ENCODE measurements at regions not wholly inside any gene's neighbourhood (a gene's known extent, or its start where the extent isn't known, plus 50 kb on each side); places are given as distances from the start of the nearest gene placed in this dataset.

DNA sequence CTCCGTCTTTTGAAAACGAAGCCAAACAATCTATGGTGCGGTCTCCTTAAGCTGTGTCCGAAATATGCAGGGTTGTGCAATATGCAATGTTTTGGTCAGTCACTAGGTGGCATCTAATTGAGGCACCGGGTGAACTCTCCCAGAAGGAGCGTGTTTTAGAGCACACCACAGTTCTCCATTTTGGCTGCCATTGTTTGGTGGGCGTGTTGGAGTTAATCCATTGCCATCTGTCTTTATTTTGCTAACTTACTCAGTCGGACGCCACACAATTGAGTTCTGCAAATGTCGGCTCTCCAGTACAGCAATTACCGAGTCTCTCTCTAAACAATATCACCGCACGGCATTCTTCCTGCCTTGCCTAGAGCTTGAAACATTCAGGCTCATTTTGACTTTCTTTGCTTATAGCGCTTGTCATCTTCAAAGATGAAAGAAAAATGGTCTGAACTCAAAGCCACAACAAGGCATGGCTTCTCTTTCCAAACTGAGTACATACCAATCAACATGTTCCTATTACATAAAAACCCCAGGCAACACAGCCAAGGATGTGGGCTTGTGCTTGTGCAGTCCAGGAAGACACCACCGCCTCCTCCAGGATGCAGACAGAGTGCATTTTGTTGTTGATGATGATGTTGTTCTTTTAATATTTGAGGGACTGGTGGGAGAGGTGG lies 182.0 kb upstream of the SERP2 start:
- peak; percentile 38 for DNase-seq

GRCh38 chr13:44193731-44194130 lies 179.9 kb upstream of the SERP2 start:
- no peak for DNase-seq

DNA sequence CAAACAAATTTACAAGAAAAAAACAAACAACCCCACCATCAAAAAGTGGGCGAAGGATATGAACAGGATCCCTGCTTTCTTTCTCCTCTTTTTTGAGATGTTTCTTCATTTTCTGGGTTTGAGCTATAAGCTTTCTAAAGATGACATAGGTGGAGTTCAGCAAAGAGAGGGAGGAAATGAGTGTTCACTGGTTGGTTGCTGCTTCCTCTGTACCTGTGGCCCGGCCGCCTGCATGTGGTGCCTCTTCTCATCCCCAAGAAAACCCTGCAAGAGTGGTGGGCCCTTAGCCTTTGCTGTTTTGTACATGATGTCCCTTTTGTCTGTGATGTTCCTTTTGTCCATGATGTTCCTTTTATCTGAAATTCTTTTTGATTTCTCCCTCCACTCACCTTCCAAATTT lies 178.4 kb upstream of the SERP2 start:
- DNase-seq = no peak

- no peak for DNase-seq
Measured at GRCh38 chr13:44196196-44196751, 177.3 kb upstream of the SERP2 start.

DNA sequence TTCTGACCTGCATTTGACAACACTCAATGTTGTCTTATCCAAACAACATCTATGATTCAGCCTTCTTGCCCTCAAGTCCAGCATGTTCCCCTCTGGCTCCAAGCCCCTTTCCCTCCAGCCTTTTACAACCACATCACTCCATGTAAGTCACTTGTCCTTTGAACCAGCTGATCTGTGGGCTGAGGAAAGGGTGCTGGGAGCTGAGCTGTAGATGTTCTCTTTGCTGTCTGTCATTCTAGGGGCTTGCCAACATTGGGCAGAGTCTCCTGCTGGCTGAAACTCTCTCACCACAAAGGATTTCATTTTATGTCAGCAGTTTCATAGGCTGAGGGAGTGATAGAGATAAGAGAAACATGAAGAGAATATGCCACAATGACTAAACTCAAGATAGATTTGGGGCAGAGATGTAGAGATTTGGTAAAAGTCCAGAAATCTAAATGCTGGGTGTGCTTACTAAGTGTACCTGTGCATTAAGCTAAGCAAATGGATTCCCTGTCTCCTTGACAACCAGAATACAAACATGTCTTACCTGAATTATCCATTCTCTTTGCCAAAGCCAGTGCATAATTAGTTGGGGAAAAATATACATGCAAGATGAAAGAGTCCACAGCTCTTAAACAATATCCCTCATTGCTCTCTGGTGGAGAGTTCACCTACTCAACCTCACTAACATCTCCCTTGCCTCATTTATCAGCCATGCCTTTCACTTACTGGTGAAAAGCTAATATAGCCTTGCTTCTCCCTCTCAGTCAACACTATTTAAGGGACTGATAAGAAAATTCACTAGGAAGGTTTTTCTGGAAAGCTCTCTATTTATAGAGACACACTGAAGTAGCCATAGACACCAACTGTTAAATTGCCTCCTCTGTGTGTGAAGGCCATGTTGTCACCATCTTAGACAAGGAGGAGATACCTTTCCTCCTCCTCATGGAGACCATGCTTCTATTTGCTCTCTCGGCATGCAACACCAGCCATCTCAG lies 175.5 kb upstream of the SERP2 start:
- no peak for DNase-seq

DNA sequence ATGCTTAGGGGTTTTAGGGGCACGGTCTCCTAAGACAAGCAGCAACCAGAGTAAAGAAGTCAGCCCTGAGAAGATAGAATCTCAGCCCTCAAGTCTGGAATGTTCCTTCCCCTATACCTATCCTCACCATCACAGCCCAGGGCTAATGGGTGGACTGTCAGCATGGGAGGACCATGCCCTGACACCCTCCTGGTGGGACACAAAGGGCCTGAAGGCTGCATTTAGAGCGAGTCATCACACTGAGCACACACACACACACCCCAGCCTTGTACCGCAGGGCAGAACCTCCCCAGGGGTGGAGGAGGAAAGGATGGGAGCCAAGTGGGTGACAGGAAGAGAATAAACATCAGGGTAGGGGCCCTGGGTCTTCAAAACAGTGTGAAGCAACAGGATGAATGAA lies 174.8 kb upstream of the SERP2 start:
- no peak for DNase-seq

GRCh38 chr13:44199627-44200207 lies 173.9 kb upstream of the SERP2 start:
- no peak for DNase-seq

GRCh38 chr13:44206434-44206833 lies 167.2 kb upstream of the SERP2 start:
- DNase-seq = no peak

DNA sequence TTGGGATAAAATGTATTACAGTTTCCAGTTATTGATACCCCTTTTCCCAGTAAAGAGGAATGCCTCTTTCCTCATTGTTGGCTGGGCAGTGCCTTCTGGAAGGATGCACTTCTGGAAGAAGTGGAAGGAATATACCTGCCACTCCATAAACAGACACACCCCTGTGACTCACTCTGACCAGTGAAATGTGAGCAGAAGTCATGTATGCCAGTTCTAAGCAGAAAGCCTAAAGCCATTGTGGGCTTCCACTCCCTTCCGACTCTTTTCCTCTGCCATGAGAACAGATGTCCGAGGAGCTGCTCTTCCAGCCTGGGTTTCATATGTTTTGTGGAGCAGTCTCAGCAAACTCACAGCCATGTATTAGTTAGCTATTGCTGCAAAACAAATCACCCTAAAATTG lies 166.1 kb upstream of the SERP2 start:
- DNase-seq = no peak

DNA sequence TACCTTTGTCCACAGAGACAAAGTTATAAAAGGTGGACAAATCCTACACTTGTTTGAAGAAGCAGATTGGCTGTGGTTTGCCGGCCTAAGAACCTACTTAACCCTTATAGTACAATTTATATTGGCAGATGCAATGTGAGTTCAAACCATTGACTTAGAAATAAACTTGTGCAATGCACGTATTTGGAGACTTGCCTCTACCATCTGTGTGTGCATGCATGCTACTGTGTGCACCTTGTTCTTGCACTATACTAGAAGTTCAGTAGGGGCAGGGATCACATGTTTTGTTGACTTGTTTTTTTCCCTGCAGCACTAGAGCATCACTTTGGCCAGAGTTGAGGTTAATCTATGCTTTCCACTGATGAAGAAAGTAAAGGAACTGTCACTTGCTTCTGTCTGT lies 163.1 kb upstream of the SERP2 start:
- DNase-seq = no peak

- no peak for DNase-seq
Measured at GRCh38 chr13:44211286-44211685, 162.3 kb upstream of the SERP2 start.

DNA sequence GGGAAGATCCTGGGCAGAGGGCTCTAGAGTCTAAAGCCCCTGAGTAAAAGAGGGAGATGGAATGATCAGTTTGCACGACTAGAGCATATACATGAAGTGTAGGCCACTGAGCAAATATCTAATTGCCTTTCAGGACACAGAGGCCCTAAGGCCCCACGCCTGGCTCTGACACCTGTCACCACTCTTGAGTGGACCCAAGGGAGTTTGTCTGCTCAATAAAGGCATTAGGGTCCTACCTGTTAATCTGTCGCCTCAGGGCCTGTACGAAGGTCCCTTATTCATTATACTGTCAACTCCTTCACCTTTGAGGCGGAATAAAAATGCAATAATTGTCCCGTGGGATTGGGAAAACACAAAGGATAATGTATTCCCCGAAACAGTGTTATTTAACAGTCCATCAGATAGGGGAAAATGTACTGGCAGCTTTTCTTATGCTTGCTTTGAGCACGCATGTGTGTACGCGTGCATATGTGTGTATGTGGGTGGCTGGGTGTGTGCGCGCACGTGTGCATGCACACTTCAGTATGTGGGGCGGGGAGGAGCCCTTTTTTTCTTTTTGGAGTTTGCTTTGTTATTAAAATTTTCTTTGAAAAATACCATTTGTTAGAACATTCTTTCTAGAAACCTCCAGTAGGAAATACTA lies 161.8 kb upstream of the SERP2 start:
- no peak for DNase-seq

DNA sequence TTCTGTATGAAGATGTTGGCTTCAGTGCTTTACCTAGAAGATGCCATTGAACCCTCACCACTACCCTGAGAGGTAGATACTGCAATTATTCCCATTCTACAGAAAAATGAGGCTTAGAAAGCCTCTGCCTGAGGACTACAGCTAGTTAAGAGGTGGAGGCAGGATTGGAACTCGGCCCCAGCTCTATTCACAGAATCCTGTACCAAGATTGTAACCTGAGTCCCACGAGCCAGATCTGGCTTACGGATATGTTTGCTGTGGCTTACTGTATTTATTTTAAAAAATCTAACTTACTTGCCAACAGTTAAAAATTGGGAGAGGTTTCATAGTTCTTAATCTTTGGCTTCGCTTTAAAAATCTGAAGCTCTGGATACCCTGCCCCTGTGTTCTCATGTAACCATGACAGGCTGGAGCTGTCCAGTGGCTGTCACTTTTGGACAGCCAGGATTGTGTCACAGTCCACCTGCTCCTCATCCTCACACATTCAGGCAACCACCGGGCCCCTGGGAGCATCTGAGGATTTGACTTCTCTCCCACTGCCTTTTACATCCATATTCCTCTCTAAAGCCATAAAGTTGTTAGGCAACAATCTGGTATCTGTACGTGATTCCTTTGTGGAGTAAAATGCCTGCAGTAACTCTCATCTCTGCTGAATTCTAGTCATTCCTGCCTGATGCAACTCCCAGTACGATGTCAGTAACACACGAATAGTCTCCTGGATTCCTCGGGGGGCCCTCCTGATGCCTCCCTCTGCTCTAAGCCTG lies 160.8 kb upstream of the SERP2 start:
- DNase-seq = no peak

DNA sequence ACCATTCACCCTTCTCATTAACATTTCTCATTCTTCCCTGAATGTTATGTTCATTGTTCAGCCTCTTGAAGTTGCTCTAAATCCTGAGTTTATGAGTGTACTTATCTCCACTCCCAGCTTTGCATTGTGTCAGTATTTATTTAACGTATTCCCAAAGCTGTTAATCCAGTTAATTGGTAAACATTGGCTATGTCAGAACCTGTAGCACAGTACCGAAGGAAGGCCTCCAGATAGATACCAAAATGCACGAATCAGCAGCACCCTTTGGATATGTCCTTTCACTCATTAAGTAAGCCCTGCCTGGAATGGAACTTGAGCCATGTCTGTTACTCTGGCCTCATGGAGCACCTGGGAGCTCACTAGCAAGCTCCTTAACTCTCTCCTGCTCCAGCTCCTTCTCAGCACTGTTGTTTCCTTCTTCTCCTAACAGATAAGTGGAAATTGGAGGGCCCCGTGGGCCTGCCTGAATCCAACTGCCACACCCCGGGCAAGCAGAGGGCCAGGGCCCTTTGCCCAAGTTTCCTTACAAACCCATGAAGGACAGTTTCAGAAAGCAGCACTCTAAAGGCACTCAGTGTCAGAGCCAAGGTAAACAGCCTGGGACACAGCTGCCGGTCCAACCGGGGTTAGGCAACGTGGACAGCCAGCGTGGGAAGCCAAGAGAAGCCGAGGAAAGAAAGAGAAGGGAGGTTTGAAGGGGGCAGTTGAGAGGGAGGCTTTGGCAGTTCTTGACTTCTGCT lies 155.0 kb upstream of the SERP2 start:
- no peak for DNase-seq

DNA sequence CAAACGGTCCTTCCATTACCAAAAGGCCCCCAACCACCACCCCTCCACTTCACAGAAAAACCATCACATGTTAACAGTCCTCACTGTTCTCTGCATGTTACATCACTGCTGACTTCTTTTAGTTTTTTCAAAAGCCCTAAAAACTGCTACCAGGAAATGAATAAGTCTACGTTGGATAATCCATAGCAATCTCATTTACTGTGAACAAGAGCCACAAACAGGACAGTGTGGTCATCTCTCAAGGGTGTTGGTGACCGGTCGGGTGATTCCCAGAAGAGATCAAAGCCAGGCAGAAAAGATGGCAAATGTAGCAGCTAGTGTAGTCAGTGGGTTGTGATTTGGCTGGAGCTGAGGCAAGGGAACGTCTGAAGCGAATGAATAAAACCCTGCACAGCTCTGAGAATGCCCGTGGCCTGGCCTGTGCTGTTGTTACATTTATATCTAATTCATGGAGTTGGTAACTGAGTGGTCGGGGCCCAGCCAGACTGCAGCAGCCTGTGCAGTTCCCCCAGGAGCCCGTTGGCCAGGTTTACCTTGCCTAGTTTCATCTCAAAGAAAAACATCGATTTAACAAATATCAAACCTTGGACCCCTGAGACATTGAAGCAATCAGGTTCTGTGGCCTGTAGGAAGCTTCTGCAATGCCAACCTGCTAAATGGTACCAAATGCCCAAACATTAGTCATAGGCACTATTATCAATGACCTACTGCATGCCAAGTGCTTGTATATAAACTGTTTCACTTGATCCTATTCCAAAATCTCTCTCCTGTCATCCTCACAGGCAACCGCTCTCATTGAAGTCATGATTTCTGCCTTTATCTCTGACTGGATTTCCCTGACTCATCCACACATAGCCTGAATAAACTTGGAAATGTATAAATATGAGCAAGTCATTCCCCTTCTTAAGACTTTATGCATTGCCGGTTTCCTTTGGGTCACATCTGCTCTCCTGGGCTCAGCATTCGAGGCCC lies 153.8 kb upstream of the SERP2 start:
- no peak for DNase-seq

DNA sequence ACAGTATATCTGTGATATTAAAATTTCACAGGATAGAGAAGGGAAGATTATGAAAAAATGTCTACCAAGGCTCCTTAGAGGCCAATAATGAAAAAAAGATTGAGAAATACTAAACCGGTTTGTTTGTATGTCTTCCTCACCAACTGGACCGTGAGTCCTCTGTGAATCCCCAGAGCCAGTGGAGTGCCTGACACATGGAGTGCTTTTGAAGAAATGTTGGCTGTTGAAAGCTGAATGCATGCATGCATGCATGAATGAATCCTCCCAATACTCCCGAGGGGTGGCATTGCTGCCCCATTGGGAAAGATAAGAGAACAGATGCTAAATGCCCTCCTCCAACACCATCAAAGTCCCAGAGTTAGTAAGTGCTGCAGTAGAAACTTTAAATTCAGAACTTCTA lies 152.7 kb upstream of the SERP2 start:
- DNase-seq = no peak

- no peak for DNase-seq
Measured at GRCh38 chr13:44221657-44222056, 152.0 kb upstream of the SERP2 start.

- no peak for DNase-seq
Measured at GRCh38 chr13:44223770-44224444, 149.7 kb upstream of the SERP2 start.

DNA sequence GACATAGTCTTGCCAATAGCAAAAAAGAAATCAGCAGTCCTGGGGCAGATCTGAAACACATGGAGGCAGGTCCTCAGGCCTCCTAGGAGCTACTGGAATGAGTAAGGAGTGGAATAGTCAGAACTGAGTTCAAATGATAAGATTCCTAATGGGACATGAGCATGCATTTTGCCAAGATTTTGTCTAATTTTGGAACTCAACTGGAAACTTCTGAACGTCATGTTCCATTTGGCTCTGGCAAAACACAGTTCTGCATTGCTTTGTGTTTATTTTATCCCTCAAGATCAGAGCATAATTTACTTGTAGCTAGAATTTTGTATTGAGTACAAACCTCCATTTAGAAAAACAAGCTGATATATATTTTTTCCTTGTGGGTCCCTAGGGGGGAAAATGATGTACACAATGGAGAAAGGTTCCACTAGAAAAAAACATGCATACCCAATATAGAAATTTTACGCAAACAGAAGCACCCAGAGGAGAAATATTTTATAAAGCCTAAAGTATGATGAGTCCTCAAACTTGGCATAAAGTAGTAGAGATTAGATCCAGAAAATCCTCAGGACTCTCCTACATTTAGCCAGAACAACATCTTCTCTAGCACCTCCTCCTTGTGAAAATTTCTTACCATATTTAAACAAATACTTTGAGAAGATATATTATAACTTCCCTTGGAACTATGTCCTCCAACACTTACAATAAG lies 149.0 kb upstream of the SERP2 start:
- DNase-seq = no peak

Data from activated naive CD4-positive, alpha-beta T cell treated with anti-CD3 and anti-CD28 coated beads, Interleukin-2, amount 50 U/mL, for 16 hours (primary cell).